Ovary (tissue), 3 donors: ENCODE measurements at regions not wholly inside any gene's neighbourhood (a gene's known extent, or its start where the extent isn't known, plus 50 kb on each side); places are given as distances from the start of the nearest gene placed in this dataset.

Experiments
- EP300 ChIP-seq: sonication (generic); formaldehyde crosslinking; IDR thresholded peaks from one replicate; pipeline ENCODE4 v1.6.1; 2017; ENCODE audit warnings: antibody characterized with exemption
- POLR2A ChIP-seq: fragments of 450-650 bp; IDR thresholded peaks from one replicate; pipeline ENCODE4 v1.6.1; 2017; ENCODE audit warnings: antibody characterized with exemption, mild to moderate bottlenecking, moderate library complexity
- TF ChIP-seq, protein P1 (sequence below), 3 donors: fragments of 450-650 bp in 2 of 3; fragments of 200-600 bp in 1 of 3; IDR thresholded peaks; one replicate each; pipeline versions ENCODE4 v1.5.1 to v1.8.0; 2016 to 2022; ENCODE audit warnings: antibody characterized with exemption in 3 of 3, mild to moderate bottlenecking in 1 of 3
- donor health status: DM: no; HTN: no; CAD: no.

DNA sequence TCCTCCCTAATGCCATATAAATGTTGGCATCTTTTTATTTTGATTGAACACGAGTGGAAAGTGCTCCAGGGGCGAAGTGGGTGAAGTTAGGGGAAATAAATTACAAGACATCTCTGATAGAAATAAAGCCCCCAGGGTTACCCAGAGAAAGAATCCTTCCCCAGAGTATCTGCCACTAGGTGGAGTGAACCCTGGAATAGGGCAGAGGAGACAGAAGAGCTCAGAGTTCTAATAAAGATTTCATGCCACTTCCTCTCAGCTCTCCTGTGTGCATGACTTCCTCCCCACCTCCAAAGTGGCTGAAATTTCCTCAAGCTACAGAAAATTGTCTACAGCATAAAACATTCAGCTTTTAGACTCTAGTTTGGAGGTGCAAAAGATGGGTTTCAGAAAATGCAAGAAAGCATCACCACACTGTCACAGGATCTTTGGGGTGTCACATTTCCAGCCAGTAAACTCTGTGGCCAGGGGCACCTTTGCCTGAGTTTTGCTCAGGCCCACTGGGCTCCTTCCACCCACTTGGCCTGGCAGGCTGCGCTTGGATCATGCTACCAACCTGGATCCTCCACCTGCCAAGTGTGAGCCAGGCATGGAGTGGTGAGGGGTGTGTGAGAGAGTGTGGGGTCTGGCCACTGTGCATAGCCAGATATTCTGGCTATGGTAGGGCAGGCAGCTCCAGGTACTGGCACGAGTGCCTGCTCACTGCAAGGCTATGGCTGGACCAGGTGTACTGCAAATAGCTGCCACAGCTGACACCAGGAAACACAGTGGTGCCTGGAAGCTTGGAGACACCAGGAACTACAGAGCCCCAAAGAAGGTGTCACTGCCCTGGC, 208.8 kb upstream of the USP25 start:
- TF ChIP-seq POLR2A (no peak), EP300 (no peak)
- TF ChIP-seq, protein P1, sequence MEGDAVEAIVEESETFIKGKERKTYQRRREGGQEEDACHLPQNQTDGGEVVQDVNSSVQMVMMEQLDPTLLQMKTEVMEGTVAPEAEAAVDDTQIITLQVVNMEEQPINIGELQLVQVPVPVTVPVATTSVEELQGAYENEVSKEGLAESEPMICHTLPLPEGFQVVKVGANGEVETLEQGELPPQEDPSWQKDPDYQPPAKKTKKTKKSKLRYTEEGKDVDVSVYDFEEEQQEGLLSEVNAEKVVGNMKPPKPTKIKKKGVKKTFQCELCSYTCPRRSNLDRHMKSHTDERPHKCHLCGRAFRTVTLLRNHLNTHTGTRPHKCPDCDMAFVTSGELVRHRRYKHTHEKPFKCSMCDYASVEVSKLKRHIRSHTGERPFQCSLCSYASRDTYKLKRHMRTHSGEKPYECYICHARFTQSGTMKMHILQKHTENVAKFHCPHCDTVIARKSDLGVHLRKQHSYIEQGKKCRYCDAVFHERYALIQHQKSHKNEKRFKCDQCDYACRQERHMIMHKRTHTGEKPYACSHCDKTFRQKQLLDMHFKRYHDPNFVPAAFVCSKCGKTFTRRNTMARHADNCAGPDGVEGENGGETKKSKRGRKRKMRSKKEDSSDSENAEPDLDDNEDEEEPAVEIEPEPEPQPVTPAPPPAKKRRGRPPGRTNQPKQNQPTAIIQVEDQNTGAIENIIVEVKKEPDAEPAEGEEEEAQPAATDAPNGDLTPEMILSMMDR (IDR thresholded peaks at IDR 0.05): no peak
